ENCODE measurements at regions not wholly inside any gene's neighbourhood (a gene's known extent, or its start where the extent isn't known, plus 50 kb on each side); places are given as distances from the start of the nearest gene placed in this dataset.

DNA sequence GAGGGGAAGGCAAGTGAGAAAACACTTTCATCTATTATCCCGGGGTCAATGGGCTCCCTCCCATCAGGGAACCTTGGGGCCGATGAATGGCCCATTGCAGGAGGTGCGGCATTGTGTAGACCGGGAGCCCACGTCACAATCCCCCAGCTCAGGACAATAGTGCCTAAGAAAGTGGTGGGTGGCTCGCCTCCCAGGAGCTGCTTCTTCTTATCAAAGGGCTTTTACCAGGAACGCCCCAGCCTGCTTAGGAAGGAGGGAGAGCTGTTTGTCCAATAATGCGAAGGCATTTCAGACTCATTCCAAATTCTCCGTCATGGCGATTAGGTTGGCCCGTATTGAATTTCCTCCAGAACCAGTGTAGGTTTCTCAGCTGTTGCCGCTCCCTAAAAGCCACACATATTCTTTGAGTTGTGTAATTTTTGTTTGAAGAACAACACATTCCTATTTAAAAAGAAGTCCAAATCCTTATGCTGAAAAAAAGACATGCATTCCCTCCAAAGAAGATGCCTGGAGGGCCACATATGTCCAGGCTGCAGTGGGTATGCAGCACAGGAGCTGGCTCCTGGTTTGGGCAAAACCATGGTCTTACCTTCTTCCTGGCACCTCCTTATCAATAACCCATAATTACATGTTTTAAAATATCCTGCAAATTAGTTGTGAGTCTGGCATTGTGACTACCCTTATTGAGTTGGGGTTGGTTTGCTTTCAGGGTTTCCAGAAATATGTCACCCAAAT, 264.7 kb downstream of the MYCN start:
- H3K36me3 ChIP-seq: no peaks in the 10 kb centered on the region
- DNase-seq (ENCODE audit: low spot score) (no peak), ATAC-seq (ENCODE audit: insufficient number of reproducible peaks, low FRiP score, low read depth) (no peak)
- no peak overlapping the region for H3K27ac ChIP-seq
- H3K4me1 ChIP-seq (ENCODE audit: control insufficient read depth in 1 of 2, low read depth in 2 of 2): no peaks in the 10 kb centered on the region
- H3K4me3 ChIP-seq: no peak overlapping the region
- no peaks in the 10 kb centered on the region for H3K27me3 ChIP-seq (replicated peaks; ENCODE audit: insufficient read depth)
- TF ChIP-seq, protein P1, sequence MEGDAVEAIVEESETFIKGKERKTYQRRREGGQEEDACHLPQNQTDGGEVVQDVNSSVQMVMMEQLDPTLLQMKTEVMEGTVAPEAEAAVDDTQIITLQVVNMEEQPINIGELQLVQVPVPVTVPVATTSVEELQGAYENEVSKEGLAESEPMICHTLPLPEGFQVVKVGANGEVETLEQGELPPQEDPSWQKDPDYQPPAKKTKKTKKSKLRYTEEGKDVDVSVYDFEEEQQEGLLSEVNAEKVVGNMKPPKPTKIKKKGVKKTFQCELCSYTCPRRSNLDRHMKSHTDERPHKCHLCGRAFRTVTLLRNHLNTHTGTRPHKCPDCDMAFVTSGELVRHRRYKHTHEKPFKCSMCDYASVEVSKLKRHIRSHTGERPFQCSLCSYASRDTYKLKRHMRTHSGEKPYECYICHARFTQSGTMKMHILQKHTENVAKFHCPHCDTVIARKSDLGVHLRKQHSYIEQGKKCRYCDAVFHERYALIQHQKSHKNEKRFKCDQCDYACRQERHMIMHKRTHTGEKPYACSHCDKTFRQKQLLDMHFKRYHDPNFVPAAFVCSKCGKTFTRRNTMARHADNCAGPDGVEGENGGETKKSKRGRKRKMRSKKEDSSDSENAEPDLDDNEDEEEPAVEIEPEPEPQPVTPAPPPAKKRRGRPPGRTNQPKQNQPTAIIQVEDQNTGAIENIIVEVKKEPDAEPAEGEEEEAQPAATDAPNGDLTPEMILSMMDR (IDR thresholded peaks at IDR 0.05): no peak
- H3K9me3 ChIP-seq: no peaks in the 10 kb centered on the region

DNA sequence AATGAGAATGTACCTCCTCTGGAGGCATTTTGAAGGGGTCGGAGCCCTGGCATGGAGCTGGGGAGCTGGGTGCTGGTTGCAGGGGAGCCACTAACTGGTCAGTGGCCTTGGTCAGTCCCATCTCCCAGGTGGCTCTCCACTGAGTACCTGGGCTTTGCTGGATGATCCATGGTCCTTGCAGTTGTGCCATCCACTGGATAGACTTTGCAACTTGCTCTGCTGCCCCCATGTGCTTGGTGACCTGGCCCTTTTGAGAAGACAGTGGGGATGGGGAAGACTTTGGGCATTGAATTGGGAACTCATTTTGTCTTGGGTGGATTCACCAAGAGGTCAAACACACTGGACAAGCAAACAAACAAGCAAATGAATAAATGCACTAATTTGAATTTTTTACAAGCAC, 263.9 kb downstream of the MYCN start:
- H3K4me3 ChIP-seq: no peak overlapping the region
- H3K9me3 ChIP-seq: no peaks in the 10 kb centered on the region
- TF ChIP-seq, protein P1 (IDR thresholded peaks at IDR 0.05): no peak
- no peaks in the 10 kb centered on the region for H3K36me3 ChIP-seq
- ATAC-seq (ENCODE audit: insufficient number of reproducible peaks, low FRiP score, low read depth): no peak
- no peaks in the 10 kb centered on the region for H3K4me1 ChIP-seq (ENCODE audit: control insufficient read depth in 1 of 2, low read depth in 2 of 2)
- no peaks in the 10 kb centered on the region for H3K27me3 ChIP-seq (replicated peaks; ENCODE audit: insufficient read depth)
- no peak overlapping the region for H3K27ac ChIP-seq
- no peak for DNase-seq (ENCODE audit: low spot score)

DNA sequence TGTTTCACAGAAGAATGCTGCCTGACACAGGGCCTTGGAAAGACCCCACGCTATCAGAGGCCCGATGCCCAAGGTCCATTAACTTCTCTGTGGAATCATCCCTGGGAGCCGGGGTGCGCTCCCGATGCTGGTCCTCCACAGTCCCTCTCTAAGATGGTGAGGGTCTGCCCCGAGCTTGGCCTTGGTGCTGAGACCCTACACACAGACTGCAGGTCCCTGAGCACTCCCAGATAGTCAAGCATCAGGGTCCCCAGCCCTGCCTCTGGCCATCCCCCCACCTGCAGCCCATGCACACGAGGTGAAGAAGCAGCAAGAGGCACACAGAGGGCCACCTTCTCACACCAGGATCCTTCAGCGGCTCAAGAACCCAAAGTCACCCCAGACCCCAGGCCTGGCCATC, 263.3 kb downstream of the MYCN start:
- ATAC-seq (ENCODE audit: insufficient number of reproducible peaks, low FRiP score, low read depth) (no peak), DNase-seq (ENCODE audit: low spot score) (no peak)
- Histone ChIP-seq H3K36me3 (no peaks in the 10 kb centered on the region), H3K27me3 (replicated peaks; ENCODE audit: insufficient read depth) (no peaks in the 10 kb centered on the region), H3K27ac (no peak overlapping the region), H3K4me3 (no peak overlapping the region), H3K9me3 (no peaks in the 10 kb centered on the region), H3K4me1 (ENCODE audit: control insufficient read depth in 1 of 2, low read depth in 2 of 2) (no peaks in the 10 kb centered on the region)
- TF ChIP-seq, protein P1 (IDR thresholded peaks at IDR 0.05): no peak

DNA sequence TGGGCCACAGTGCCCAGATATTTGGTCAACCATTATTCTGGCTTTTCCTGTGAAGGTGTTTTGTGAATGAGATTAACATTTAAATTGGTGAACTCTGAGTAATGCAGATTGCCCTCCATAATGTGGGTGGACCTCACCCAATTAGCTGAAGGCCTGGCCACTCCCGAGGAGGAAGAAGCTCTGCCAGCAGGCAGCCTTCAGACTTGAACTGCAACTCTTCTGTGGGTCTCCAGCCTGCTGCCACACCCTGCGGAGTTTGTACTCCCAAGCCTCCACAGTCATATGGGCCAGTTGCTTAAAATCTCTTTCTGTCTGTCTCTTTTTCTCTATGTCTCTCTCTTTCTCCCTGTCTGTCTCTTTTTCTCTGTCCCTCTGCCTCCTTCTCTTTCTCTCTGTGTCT, 262.7 kb downstream of the MYCN start:
- no peaks in the 10 kb centered on the region for H3K9me3 ChIP-seq
- no peaks in the 10 kb centered on the region for H3K27me3 ChIP-seq (replicated peaks; ENCODE audit: insufficient read depth)
- TF ChIP-seq, protein P1 (IDR thresholded peaks at IDR 0.05): no peak
- no peak for DNase-seq (ENCODE audit: low spot score)
- no peak overlapping the region for H3K4me3 ChIP-seq
- ATAC-seq (ENCODE audit: insufficient number of reproducible peaks, low FRiP score, low read depth): no peak
- no peak overlapping the region for H3K27ac ChIP-seq
- H3K4me1 ChIP-seq (ENCODE audit: control insufficient read depth in 1 of 2, low read depth in 2 of 2): no peaks in the 10 kb centered on the region
- no peaks in the 10 kb centered on the region for H3K36me3 ChIP-seq

DNA sequence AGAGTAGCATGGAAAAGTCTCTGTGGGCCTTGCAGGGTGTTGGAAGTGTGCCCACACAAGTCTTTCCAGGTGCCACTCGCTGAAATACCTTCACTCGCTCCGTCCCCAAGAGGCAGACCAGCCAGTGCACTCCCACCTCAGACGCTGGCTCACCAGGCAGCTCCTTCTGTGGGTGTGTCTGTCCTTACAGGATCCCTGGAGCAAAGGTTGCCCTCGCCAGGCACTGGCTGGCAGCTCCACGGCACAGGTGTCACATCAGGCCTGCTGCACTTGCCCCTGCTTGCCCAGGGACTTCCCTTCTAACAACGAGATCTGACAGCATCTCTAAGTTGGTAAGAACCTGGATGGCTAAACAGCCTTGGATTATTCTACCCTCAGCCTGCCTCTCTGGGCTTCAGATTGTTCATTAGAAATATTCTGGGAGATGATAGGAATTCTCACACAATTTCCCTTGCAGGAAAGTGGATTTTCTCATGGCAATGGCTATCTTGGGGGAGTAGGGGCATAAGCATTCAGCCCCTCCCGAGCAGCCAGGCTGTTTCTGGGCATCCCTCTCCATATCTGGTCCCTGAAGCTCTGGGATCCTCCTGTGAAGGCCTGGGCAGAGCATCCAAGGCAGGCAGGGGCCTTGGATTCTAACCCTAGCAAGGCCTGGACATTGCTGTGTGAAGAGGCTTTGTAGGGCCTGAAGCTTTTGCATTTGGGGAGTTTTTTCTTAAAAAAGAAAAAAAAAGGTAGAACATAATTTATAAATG, 262.1 kb downstream of the MYCN start:
- H3K9me3 ChIP-seq: no peaks in the 10 kb centered on the region
- TF ChIP-seq, protein P1 (IDR thresholded peaks at IDR 0.05): no peak
- no peaks in the 10 kb centered on the region for H3K36me3 ChIP-seq
- H3K4me1 ChIP-seq (ENCODE audit: control insufficient read depth in 1 of 2, low read depth in 2 of 2): no peaks in the 10 kb centered on the region
- ATAC-seq (ENCODE audit: insufficient number of reproducible peaks, low FRiP score, low read depth) (no peak), DNase-seq (ENCODE audit: low spot score) (no peak)
- H3K4me3 ChIP-seq: no peak overlapping the region
- H3K27ac ChIP-seq: no peak overlapping the region
- no peaks in the 10 kb centered on the region for H3K27me3 ChIP-seq (replicated peaks; ENCODE audit: insufficient read depth)
